GM23248 (cell line): ENCODE measurements at regions not wholly inside any gene's neighbourhood (a gene's known extent, or its start where the extent isn't known, plus 50 kb on each side); places are given as distances from the start of the nearest gene placed in this dataset.

Experiments
- EZH2 ChIP-seq: fragments of 200-600 bp; sonication (generic); IDR thresholded peaks from 2 replicates; pipeline ENCODE4 v1.6.1; 2018; ENCODE audit warnings: antibody characterized with exemption, mild to moderate bottlenecking; ENCODE audit not compliant: insufficient read depth, poor library complexity, severe bottlenecking
- EZH2phosphoT487 ChIP-seq: fragments of 200-600 bp; sonication (generic); IDR thresholded peaks from 2 replicates; pipeline ENCODE4 v1.6.1; 2018; ENCODE audit warnings: antibody characterized with exemption, moderate library complexity, mild to moderate bottlenecking, low read depth; ENCODE audit not compliant: insufficient read depth

GRCh38 chr7:20561466-20561865, 54.0 kb upstream of the ABCB5 start:
- TF ChIP-seq EZH2 (no peak), EZH2phosphoT487 (no peak)
